Activated naive CD8-positive, alpha-beta T cell treated with anti-CD3 and anti-CD28 coated beads, Interleukin-2, amount 10 ng/mL, durations not matched to agents 7 days and 5 days (primary cell): ENCODE measurements at regions not wholly inside any gene's neighbourhood (a gene's known extent, or its start where the extent isn't known, plus 50 kb on each side); places are given as distances from the start of the nearest gene placed in this dataset.
"Not testable (repeated sequence)": the region's sequence is repeated elsewhere in the genome, so short reads cannot be mapped to it uniquely, and the experiment has no call there.

Experiments
- ATAC-seq: fragments of 150-1000 bp; cut with Tn5 transposase; one replicate; pipeline ENCODE4 v1.10.0; 2021; ENCODE audit warnings: low read depth, moderate library complexity
- POLR2A ChIA-PET: fragments of 350-600 bp; sonication (Branson Sonifier 250); formaldehyde crosslinking; loops from one replicate; lab custom pipeline; 2021; ENCODE audit warnings: antibody characterized with exemption; lab: Charles Lee
- DNase-seq: peaks from one replicate; pipeline ENCODE4 v3.0.0; 2021
- H3K27ac Mint-ChIP-seq: one replicate; pipeline ENCODE4 v1.8.0; 2022; ENCODE audit warnings: mild to moderate bottlenecking, mixed read lengths
- H3K27me3 Mint-ChIP-seq: one replicate; pipeline ENCODE4 v1.8.0; 2022; ENCODE audit warnings: mild to moderate bottlenecking, moderate library complexity, mixed read lengths
- H3K36me3 Mint-ChIP-seq: one replicate; pipeline ENCODE4 v1.8.0; 2021; ENCODE audit warnings: mild to moderate bottlenecking, mixed read lengths
- H3K4me1 Mint-ChIP-seq: one replicate; pipeline ENCODE4 v1.8.0; 2021; ENCODE audit warnings: mixed read lengths
- H3K4me3 Mint-ChIP-seq: one replicate; pipeline ENCODE4 v1.8.0; 2022; ENCODE audit warnings: mild to moderate bottlenecking, moderate library complexity, mixed read lengths
- H3K9me3 Mint-ChIP-seq: one replicate; pipeline ENCODE4 v1.8.0; 2021; ENCODE audit warnings: mixed read lengths

- ATAC-seq (no peak), DNase-seq (no peak)
- Mint-ChIP-seq H3K9me3 (peaks cover 18% of the 10 kb centered on the region), H3K36me3 (peaks cover 7% of the 10 kb centered on the region), H3K27ac (no peak overlapping the region), H3K4me1 (peaks cover 14% of the 10 kb centered on the region), H3K4me3 (no peak overlapping the region), H3K27me3 (no peaks in the 10 kb centered on the region)
- POLR2A ChIA-PET = no interaction called here
These were observed 138.1 kb upstream of the ITGB1 start for GRCh38 chr10:33095867-33096815.

DNA sequence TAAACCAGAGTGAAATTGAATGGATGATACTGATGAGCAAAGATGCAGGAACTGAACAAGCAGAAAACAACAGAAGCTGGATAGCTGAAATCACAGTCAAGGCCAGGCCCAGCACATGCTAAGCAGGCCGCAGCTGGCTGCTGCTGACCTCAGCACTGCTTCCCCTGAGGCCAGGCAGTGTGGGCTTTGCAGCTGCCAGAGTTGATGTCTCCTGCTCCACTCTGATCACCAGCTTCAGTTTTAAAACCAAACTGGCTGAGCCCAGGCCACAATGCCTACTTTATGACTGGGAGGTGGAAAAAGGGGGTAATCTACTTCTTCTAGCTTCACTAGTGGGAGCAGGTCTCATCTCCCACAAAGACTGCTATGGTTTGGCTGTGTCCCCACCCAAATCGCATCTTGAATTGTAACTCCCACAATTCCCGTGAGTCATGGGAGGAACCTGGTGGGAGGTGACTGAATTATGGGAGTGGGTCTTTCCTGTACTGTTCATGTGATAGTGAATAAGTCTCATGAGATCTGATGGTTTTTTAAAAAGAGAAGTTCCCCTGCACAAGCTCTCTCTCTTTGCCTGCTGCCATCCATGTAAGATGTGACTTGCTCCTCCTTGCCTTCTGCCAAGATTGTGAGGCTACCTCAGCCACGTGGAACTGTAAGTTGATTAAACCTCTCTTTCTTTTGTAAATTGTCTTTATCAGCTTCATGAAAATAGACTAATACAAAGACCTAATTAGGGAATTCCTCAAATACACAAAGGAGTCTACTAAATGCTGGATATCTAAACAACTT lies 136.4 kb upstream of the ITGB1 start:
- DNase-seq (no peak), ATAC-seq (no peak)
- Mint-ChIP-seq H3K27me3 (no peaks in the 10 kb centered on the region), H3K27ac (no peak overlapping the region), H3K4me3 (no peak overlapping the region), H3K9me3 (peaks cover 19% of the 10 kb centered on the region), H3K4me1 (peaks cover 7% of the 10 kb centered on the region), H3K36me3 (peaks cover 5% of the 10 kb centered on the region)
- POLR2A ChIA-PET = no interaction called here

DNA sequence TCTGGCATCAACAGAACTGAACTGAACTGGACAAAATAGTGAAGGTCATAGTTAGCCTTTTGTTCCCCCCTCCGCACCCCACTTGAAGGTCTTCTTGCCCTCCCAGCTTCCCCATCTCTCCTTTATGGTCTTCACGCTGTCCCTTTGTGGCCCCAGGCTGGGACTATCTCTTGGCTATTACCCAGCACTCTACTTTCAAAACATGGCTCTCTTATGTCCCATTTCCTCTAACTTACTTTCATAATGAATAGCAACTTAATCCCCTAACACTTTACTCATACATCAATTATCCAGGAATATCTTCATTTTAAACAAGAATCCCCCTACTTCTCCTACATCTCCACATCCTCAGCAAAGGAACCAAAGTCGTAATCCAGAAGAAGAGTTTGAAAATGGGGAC lies 135.3 kb upstream of the ITGB1 start:
- H3K4me3 Mint-ChIP-seq = no peak overlapping the region
- POLR2A ChIA-PET = no interaction called here
- DNase-seq (no peak), ATAC-seq (no peak)
- H3K36me3 Mint-ChIP-seq = peaks cover 5% of the 10 kb centered on the region
- H3K9me3 Mint-ChIP-seq = peaks cover 19% of the 10 kb centered on the region
- H3K27me3 Mint-ChIP-seq = no peaks in the 10 kb centered on the region
- no peak overlapping the region for H3K27ac Mint-ChIP-seq
- no peaks in the 10 kb centered on the region for H3K4me1 Mint-ChIP-seq

DNA sequence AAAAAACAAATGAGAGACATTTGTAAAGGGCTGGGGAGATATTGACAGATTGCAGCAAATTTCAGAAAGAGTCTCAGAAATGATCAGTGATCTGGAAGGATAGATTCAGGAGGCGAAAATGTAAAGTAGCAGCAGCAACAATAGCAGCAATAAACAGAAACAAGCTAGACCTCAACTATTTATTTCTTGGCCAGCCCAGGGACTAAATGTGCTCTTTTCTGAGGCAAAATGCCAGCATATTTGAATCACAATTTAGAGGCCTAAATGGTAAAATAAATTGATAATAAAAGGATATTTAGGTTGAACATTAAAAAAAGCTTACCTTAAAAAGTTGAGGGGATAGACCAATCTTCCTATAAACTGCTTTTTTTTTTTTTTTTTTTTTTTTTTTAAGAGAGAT lies 134.6 kb upstream of the ITGB1 start:
- POLR2A ChIA-PET = no interaction called here
- Mint-ChIP-seq H3K27me3 (no peaks in the 10 kb centered on the region), H3K36me3 (peaks cover 6% of the 10 kb centered on the region), H3K9me3 (peaks cover 19% of the 10 kb centered on the region), H3K4me1 (peaks cover 1% of the 10 kb centered on the region), H3K4me3 (no peak overlapping the region), H3K27ac (no peak overlapping the region)
- ATAC-seq (no peak), DNase-seq (no peak)

- Mint-ChIP-seq H3K4me3 (no peak overlapping the region), H3K4me1 (peaks cover 8% of the 10 kb centered on the region), H3K27ac (no peak overlapping the region), H3K9me3 (peaks cover 15% of the 10 kb centered on the region), H3K36me3 (peaks cover 4% of the 10 kb centered on the region), H3K27me3 (no peaks in the 10 kb centered on the region)
- POLR2A ChIA-PET = no interaction called here
- no peak for ATAC-seq
- DNase-seq = no peak
These were observed 133.2 kb upstream of the ITGB1 start for GRCh38 chr10:33091201-33091600.

- POLR2A ChIA-PET = no interaction called here
- Mint-ChIP-seq H3K4me1 (peaks cover 8% of the 10 kb centered on the region), H3K27me3 (no peaks in the 10 kb centered on the region), H3K27ac (no peak overlapping the region), H3K9me3 (peaks cover 11% of the 10 kb centered on the region), H3K4me3 (no peak overlapping the region), H3K36me3 (peaks cover 1% of the 10 kb centered on the region)
- DNase-seq = no peak
- no peak for ATAC-seq
These were observed 131.0 kb upstream of the ITGB1 start for GRCh38 chr10:33088990-33089389.

GRCh38 chr10:33087922-33088321 lies 129.9 kb upstream of the ITGB1 start:
- DNase-seq (no peak), ATAC-seq (no peak)
- Mint-ChIP-seq H3K36me3 (peaks cover 1% of the 10 kb centered on the region), H3K27me3 (no peaks in the 10 kb centered on the region), H3K4me1 (peaks cover 8% of the 10 kb centered on the region), H3K27ac (no peak overlapping the region), H3K9me3 (peaks cover 7% of the 10 kb centered on the region), H3K4me3 (no peak overlapping the region)
- POLR2A ChIA-PET = no interaction called here

DNA sequence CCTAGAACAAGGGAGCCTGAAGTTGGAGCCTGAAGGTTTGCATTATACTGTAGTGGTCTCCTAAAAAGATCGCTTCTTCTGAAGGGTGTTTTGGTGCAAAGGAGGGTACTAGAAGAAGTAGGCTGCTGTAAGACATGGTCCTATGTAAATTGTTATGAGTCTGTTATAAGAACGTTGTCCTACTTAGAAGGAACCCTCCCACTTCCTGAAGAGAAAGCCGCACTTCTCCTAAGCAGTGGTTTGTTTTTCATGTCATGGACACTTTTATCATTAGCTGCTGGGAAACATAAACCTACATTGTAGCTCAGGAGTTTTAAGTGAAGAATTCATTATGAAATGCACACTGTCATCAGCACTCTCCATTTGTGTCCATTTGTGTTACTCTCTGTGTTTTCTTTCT lies 129.1 kb upstream of the ITGB1 start:
- Mint-ChIP-seq H3K9me3 (peaks cover 4% of the 10 kb centered on the region), H3K36me3 (peaks cover 1% of the 10 kb centered on the region), H3K27me3 (no peaks in the 10 kb centered on the region), H3K4me1 (peaks cover 8% of the 10 kb centered on the region), H3K27ac (no peak overlapping the region), H3K4me3 (no peak overlapping the region)
- DNase-seq (no peak), ATAC-seq (no peak)
- POLR2A ChIA-PET = no interaction called here

- Mint-ChIP-seq H3K27ac (no peak overlapping the region), H3K4me1 (peaks cover 8% of the 10 kb centered on the region), H3K36me3 (peaks cover 1% of the 10 kb centered on the region), H3K4me3 (no peak overlapping the region), H3K9me3 (peaks cover 4% of the 10 kb centered on the region), H3K27me3 (no peaks in the 10 kb centered on the region)
- ATAC-seq = no peak
- POLR2A ChIA-PET = no interaction called here
- DNase-seq = no peak
These were observed 128.1 kb upstream of the ITGB1 start for GRCh38 chr10:33086100-33086499.

DNA sequence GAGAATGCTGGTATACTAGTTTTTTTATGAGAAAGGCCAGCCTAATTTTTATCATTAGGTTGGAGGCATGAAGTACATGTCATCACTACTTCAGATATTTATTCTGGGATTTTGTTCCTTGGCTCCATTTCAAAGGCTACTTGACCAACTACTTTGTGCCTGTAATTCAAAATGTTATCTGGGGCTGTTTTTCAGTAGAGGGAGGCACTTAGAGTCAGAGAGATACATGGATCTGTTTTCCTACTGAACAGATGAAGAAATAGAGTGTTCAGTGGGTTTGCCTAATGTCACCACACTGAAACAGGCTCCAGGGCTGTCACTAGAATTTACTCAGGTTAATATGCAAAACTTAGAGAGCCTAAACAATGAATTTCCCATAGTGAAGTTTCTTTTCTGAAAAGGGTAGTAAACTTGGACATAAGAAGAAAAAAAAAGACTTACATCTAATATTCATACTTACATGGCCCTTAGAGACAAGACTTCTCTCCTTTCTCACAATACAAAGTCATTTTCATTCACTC lies 127.3 kb upstream of the ITGB1 start:
- H3K27me3 Mint-ChIP-seq = no peaks in the 10 kb centered on the region
- no peak for ATAC-seq
- H3K9me3 Mint-ChIP-seq = peaks cover 4% of the 10 kb centered on the region
- no peak overlapping the region for H3K27ac Mint-ChIP-seq
- H3K4me1 Mint-ChIP-seq = peaks cover 8% of the 10 kb centered on the region
- H3K36me3 Mint-ChIP-seq = peaks cover 1% of the 10 kb centered on the region
- DNase-seq = no peak
- POLR2A ChIA-PET = no interaction called here
- no peak overlapping the region for H3K4me3 Mint-ChIP-seq

DNA sequence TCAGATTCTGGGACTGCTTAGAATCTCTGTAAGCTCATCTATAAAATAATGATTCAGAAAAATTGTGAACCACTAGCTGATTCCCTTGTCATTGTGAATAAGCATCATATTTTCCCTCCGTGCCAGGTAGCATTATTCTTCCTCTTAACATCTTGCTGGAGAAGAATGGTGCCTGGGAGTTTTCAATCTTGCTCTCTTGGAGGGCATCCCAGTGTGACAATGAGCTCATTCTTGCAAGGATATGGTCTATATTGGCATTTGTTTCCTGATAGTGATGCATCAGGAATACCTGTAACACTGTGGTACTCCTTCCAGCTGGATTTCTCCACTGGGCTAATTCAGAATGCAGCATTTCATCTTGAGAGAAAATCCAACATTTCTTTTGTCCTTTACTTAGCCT lies 126.4 kb upstream of the ITGB1 start:
- POLR2A ChIA-PET = no interaction called here

GRCh38 chr10:33082373-33082895 lies 124.4 kb upstream of the ITGB1 start:
- H3K4me1 Mint-ChIP-seq = peaks cover 7% of the 10 kb centered on the region
- no peaks in the 10 kb centered on the region for H3K9me3 Mint-ChIP-seq
- no peak for DNase-seq
- peaks cover 2% of the 10 kb centered on the region for H3K27me3 Mint-ChIP-seq
- ATAC-seq = no peak
- H3K27ac Mint-ChIP-seq = no peak overlapping the region
- no peak overlapping the region for H3K4me3 Mint-ChIP-seq
- H3K36me3 Mint-ChIP-seq = no peaks in the 10 kb centered on the region
- POLR2A ChIA-PET = no interaction called here

More for the DNA sequence above, 126.4 kb upstream of the ITGB1 start:
- H3K36me3 Mint-ChIP-seq = peaks cover 1% of the 10 kb centered on the region
- no peak overlapping the region for H3K27ac Mint-ChIP-seq
- peaks cover 3% of the 10 kb centered on the region for H3K9me3 Mint-ChIP-seq
- DNase-seq (no peak), ATAC-seq (no peak)
- peaks cover 8% of the 10 kb centered on the region for H3K4me1 Mint-ChIP-seq
- peaks cover 2% of the 10 kb centered on the region for H3K27me3 Mint-ChIP-seq
- no peak overlapping the region for H3K4me3 Mint-ChIP-seq

GRCh38 chr10:33080467-33080866 lies 122.4 kb upstream of the ITGB1 start:
- not testable (repeated sequence) for H3K27ac Mint-ChIP-seq

More at GRCh38 chr10:33080467-33080866, 122.4 kb upstream of the ITGB1 start:
- H3K4me3 Mint-ChIP-seq, ATAC-seq, DNase-seq, H3K27me3 Mint-ChIP-seq, H3K4me1 Mint-ChIP-seq, H3K36me3 Mint-ChIP-seq, H3K9me3 Mint-ChIP-seq, POLR2A ChIA-PET: not testable (repeated sequence)
